H9 (cell line): ENCODE measurements at regions not wholly inside any gene's neighbourhood (a gene's known extent, or its start where the extent isn't known, plus 50 kb on each side); places are given as distances from the start of the nearest gene placed in this dataset.

Source experiments
- DNase-seq: peaks from one replicate; pipeline ENCODE4 v3.0.0-alpha.2; 2017
- H2AFZ ChIP-seq: one replicate; pipeline ENCODE4 v1.6.1; 2013; ENCODE audit warnings: mild to moderate bottlenecking, low read length, control low read depth, moderate library complexity
- H2AK5ac ChIP-seq: 2 replicates; pipeline ENCODE4 v1.6.1; 2013; ENCODE audit warnings: low read length, control low read depth, mixed read lengths; ENCODE audit not compliant: insufficient read length
- H2BK120ac ChIP-seq: one replicate; pipeline ENCODE4 v1.6.1; 2013; ENCODE audit warnings: low read depth, mild to moderate bottlenecking, low read length, control low read depth, inconsistent platforms; ENCODE audit not compliant: poor library complexity, severe bottlenecking
- H2BK12ac ChIP-seq: 2 replicates; pipeline ENCODE4 v1.6.1; 2013; ENCODE audit warnings: low read length, control low read depth, mixed read lengths, low read depth; ENCODE audit not compliant: insufficient read length
- H2BK15ac ChIP-seq: 2 replicates; pipeline ENCODE4 v1.6.1; 2013; ENCODE audit warnings: low read depth, low read length, control low read depth
- H2BK20ac ChIP-seq: one replicate; pipeline ENCODE4 v1.6.1; 2013; ENCODE audit warnings: low read depth, mild to moderate bottlenecking, low read length, control low read depth, inconsistent platforms; ENCODE audit not compliant: poor library complexity, severe bottlenecking
- H2BK5ac ChIP-seq: 2 replicates; pipeline ENCODE4 v1.6.1; 2013; ENCODE audit warnings: low read length, control low read depth, mixed read lengths; ENCODE audit not compliant: insufficient read length
- H3K14ac ChIP-seq: 2 replicates; pipeline ENCODE4 v1.6.1; 2013; ENCODE audit warnings: low read length, control low read depth; ENCODE audit not compliant: insufficient read depth
- H3K18ac ChIP-seq: 2 replicates; pipeline ENCODE4 v1.6.1; 2013; ENCODE audit warnings: low read depth, mild to moderate bottlenecking, mixed read lengths, low read length, control low read depth; ENCODE audit not compliant: insufficient read length
- H3K23ac ChIP-seq: 2 replicates; pipeline ENCODE4 v1.6.1; 2013; ENCODE audit warnings: low read length, control low read depth, mixed read lengths, low read depth; ENCODE audit not compliant: insufficient read length
- H3K23me2 ChIP-seq: 2 replicates; pipeline ENCODE4 v1.6.1; 2013; ENCODE audit warnings: low read depth, mild to moderate bottlenecking, mixed read lengths, low read length, control low read depth; ENCODE audit not compliant: insufficient read length, poor library complexity, severe bottlenecking
- H3K27ac ChIP-seq: 2 replicates; pipeline ENCODE4 v1.5.1; 2013; ENCODE audit warnings: low read length, control low read depth, mixed read lengths, low read depth; ENCODE audit not compliant: insufficient read length
- H3K27me3 ChIP-seq: 2 replicates; pipeline ENCODE4 v1.6.1; 2013; ENCODE audit warnings: low read length, control low read depth, inconsistent platforms; ENCODE audit not compliant: insufficient read depth
- H3K4ac ChIP-seq: 2 replicates; pipeline ENCODE4 v1.6.1; 2013; ENCODE audit warnings: low read depth, mild to moderate bottlenecking, control low read depth, inconsistent platforms, low read length, moderate library complexity
- H3K4me1 ChIP-seq: 2 replicates; pipeline ENCODE4 v1.6.1; 2013; ENCODE audit warnings: low read length, control low read depth, inconsistent platforms; ENCODE audit not compliant: insufficient read depth
- H3K4me2 ChIP-seq: 2 replicates; pipeline ENCODE4 v1.6.1; 2013; ENCODE audit warnings: low read length, control low read depth, mixed read lengths; ENCODE audit not compliant: insufficient read length, insufficient read depth
- H3K56ac ChIP-seq: 2 replicates; pipeline ENCODE4 v1.6.1; 2013; ENCODE audit warnings: low read depth, mild to moderate bottlenecking, mixed read lengths, low read length, control low read depth; ENCODE audit not compliant: insufficient read length
- H3K79me1 ChIP-seq: 2 replicates; pipeline ENCODE4 v1.6.1; 2013; ENCODE audit warnings: low read depth, mild to moderate bottlenecking, moderate library complexity, low read length, control low read depth, inconsistent platforms; ENCODE audit not compliant: insufficient read depth, poor library complexity, severe bottlenecking
- H3K79me2 ChIP-seq: 2 replicates; pipeline ENCODE4 v1.6.1; 2013; ENCODE audit warnings: low read length, control low read depth, inconsistent platforms; ENCODE audit not compliant: insufficient read depth
- H3K9ac ChIP-seq: 2 replicates; pipeline ENCODE4 v1.6.1; 2013; ENCODE audit warnings: low read length, control low read depth, mixed read lengths; ENCODE audit not compliant: insufficient read length; ENCODE audit errors: extremely low read depth
- H3K9me3 ChIP-seq: one replicate; pipeline ENCODE4 v1.6.1; 2013; ENCODE audit warnings: low read depth, low read length, inconsistent platforms; ENCODE audit not compliant: control insufficient read depth
- H3T11ph ChIP-seq: one replicate; pipeline ENCODE4 v1.6.1; 2013; ENCODE audit warnings: mild to moderate bottlenecking, low read length, control low read depth, inconsistent platforms
- H4K20me1 ChIP-seq: one replicate; pipeline ENCODE4 v1.6.1; 2013; ENCODE audit not compliant: control insufficient read depth, insufficient read length, insufficient read depth
- H4K5ac ChIP-seq: 2 replicates; pipeline ENCODE4 v1.6.1; 2013; ENCODE audit warnings: low read depth, mild to moderate bottlenecking, mixed read lengths, low read length, control low read depth; ENCODE audit not compliant: insufficient read length
- H4K8ac ChIP-seq: replicated peaks from 2 replicates; pipeline ENCODE4 v1.6.1; 2013; ENCODE audit warnings: low read length, control low read depth, mixed read lengths, low read depth; ENCODE audit not compliant: insufficient read length
- H4K91ac ChIP-seq: 2 replicates; pipeline ENCODE4 v1.6.1; 2013; ENCODE audit warnings: low read depth, mild to moderate bottlenecking, moderate library complexity, mixed read lengths, low read length, control low read depth; ENCODE audit not compliant: insufficient read length
- H3K27ac Mint-ChIP-seq, 3 experiments: 2 replicates in 2 of 3; 3 replicates in 1 of 3; pipeline ENCODE4 v1.8.0; 2020 to 2021; ENCODE audit warnings: mixed read lengths in 3 of 3, mild to moderate bottlenecking in 1 of 3, moderate library complexity in 1 of 3
- H3K27me3 Mint-ChIP-seq: 2 replicates; pipeline ENCODE4 v1.8.0; 2021; ENCODE audit warnings: low read depth, mild to moderate bottlenecking, moderate library complexity, mixed read lengths
- H3K36me3 Mint-ChIP-seq, 3 experiments: 2 replicates in 2 of 3; 3 replicates in 1 of 3; pipeline ENCODE4 v1.8.0; 2020 to 2021; ENCODE audit warnings: low read depth in 3 of 3, mixed read lengths in 3 of 3; ENCODE audit not compliant: insufficient read depth in 1 of 3
- H3K4me1 Mint-ChIP-seq, 2 experiments: 2 replicates each; pipeline ENCODE4 v1.8.0; 2020; ENCODE audit warnings: mixed read lengths in 2 of 2
- H3K4me3 Mint-ChIP-seq, 2 experiments: 2 replicates in 1 of 2; 3 replicates in 1 of 2; pipeline ENCODE4 v1.8.0; 2020 to 2021; ENCODE audit warnings: mild to moderate bottlenecking in 2 of 2, mixed read lengths in 2 of 2, moderate library complexity in 1 of 2
- H3K9me3 Mint-ChIP-seq, 2 experiments: 2 replicates in 1 of 2; 3 replicates in 1 of 2; pipeline ENCODE4 v1.8.0; 2020; ENCODE audit warnings: mild to moderate bottlenecking in 2 of 2, mixed read lengths in 2 of 2, moderate library complexity in 1 of 2
- CTCF ChIP-seq: fragments of 200-600 bp; sonication (generic); conservative IDR thresholded peaks from 3 replicates; pipeline ENCODE4 v1.8.0; 2021; ENCODE audit warnings: antibody characterized with exemption, mild to moderate bottlenecking
- WGBS: extraction: QIAGEN DNeasy Blood & Tissue Kit; methylation state at CpG from one replicate; pipeline ENCODE4 v1.1.7; 2013; ENCODE audit warnings: missing lambda C conversion rate, low lambda C conversion rate, mixed read lengths; ENCODE audit not compliant: insufficient read length; ENCODE audit errors: extremely low coverage; 5-methylcytosine and 5-hydroxymethylcytosine counted together

DNA sequence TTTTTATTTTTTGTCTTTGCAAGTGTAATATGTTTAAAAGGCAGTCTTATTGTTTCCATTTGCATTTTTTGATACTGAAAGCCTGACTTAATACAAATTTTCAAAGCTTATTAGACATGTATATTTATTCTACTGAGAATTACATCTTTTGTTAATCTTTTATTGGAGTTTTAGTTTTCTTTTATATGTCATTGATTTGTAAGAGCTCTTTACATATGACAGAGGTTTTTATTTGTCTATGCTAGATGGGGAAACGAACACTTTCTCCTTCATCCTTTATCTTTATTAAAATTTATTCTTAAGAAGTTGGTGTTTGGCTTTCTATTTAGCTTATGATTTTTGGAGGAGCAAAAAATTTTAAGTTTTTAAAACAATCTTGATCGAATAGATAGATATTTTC lies 234.4 kb upstream of the SRRM4 start:
- H2AK5ac ChIP-seq = no peak overlapping the region
- peaks cover 4% of the 10 kb centered on the region; the same call in 1 of the 2 replicates for H3K4me1 ChIP-seq
- Mint-ChIP-seq H3K27me3 (no peaks in the 10 kb centered on the region; the same call in 1 of the 2 replicates), H3K27ac (no peak overlapping the region), H3K9me3 (peaks cover 0 to 4% of the 10 kb centered on the region in 2 experiments; a peak in 1 of 5 replicates), H3K36me3 (no peaks in the 10 kb centered on the region; a peak in 1 of 7 replicates), H3K4me1 (peaks cover 20 to 21% of the 10 kb centered on the region in 2 experiments), H3K4me3 (no peak overlapping the region)
- no CpG with 5 or more reads among the region's 2 CpGs for WGBS
- H3K79me1 ChIP-seq = no peaks in the 10 kb centered on the region
- H2BK20ac ChIP-seq = no peak overlapping the region
- DNase-seq = no peak
- no peak overlapping the region for H2BK12ac ChIP-seq
- H2AFZ ChIP-seq = no peak overlapping the region
- no peak overlapping the region for H3K4ac ChIP-seq
- no peak overlapping the region for H3T11ph ChIP-seq
- H3K14ac ChIP-seq = no peak overlapping the region
- no peak overlapping the region for H3K9ac ChIP-seq
- H3K23me2 ChIP-seq = no peaks in the 10 kb centered on the region
- no peak overlapping the region for H3K27ac ChIP-seq
- H3K23ac ChIP-seq = no peak overlapping the region
- TF ChIP-seq CTCF = no peak
- no peak overlapping the region for H4K91ac ChIP-seq
- H3K18ac ChIP-seq = no peak overlapping the region
- no peaks in the 10 kb centered on the region for H3K79me2 ChIP-seq
- no peak overlapping the region for H2BK15ac ChIP-seq
- no peaks in the 10 kb centered on the region for H3K9me3 ChIP-seq
- H2BK120ac ChIP-seq = no peak overlapping the region
- H3K56ac ChIP-seq = no peak overlapping the region
- no peak overlapping the region for H3K4me2 ChIP-seq
- no peak overlapping the region for H4K5ac ChIP-seq
- H2BK5ac ChIP-seq = no peak overlapping the region
- no peaks in the 10 kb centered on the region for H4K20me1 ChIP-seq
- no peak overlapping the region for H4K8ac ChIP-seq
- no peaks in the 10 kb centered on the region for H3K27me3 ChIP-seq
